ENCODE measurements at regions not wholly inside any gene's neighbourhood (a gene's known extent, or its start where the extent isn't known, plus 50 kb on each side); places are given as distances from the start of the nearest gene placed in this dataset.

- no peak overlapping the region for H3K9ac ChIP-seq (ENCODE audit: low read length)
- Mint-ChIP-seq H3K27me3 (no peaks in the 10 kb centered on the region), H3K4me1 (peaks cover 6% of the 10 kb centered on the region), H3K4me3 (no peak overlapping the region), H3K9me3 (ENCODE audit: insufficient read depth) (peaks cover 3% of the 10 kb centered on the region), H3K27ac (no peak overlapping the region)
- no peak overlapping the region for H3K27ac ChIP-seq (ENCODE audit: low read length in 2 of 2)
- ChIA-PET CTCF (interaction anchor here (3.9 kb wide), 1 partner anchor 18 kb away, joined by 21 read pairs; no protein-coding TSS in a partner anchor), POLR2A (no interaction called here)
- intact Hi-C loops (cut with micrococcal nuclease), result no loop called here
- peaks cover 0 to 3% (median 3%) of the 10 kb centered on the region in 3 donors for H3K9me3 ChIP-seq (ENCODE audit: control extremely low read depth in 1 of 3, control insufficient read depth in 2 of 3, insufficient read depth in 1 of 3, low read length in 2 of 3)
- no peak for DNase-seq
- no peaks in the 10 kb centered on the region for H3K4me1 ChIP-seq (ENCODE audit: control insufficient read depth in 2 of 2, insufficient read depth in 2 of 2, low read length in 2 of 2)
- no peaks in the 10 kb centered on the region for H4K20me1 ChIP-seq (ENCODE audit: control insufficient read depth, insufficient read depth, low read length, poor library complexity, severe bottlenecking)
- no peak for ATAC-seq (ENCODE audit: low read depth)
- no peak overlapping the region for H3K4me3 ChIP-seq (ENCODE audit: control extremely low read depth in 1 of 5, extremely low read depth in 1 of 5, insufficient read depth in 1 of 5, low read depth in 2 of 5, low read length in 4 of 5)
- no peak for TF ChIP-seq CTCF (IDR thresholded peaks at IDR 0.05)
- no peak for TF ChIP-seq EZH2 (IDR thresholded peaks at IDR 0.05; ENCODE audit: borderline replicate concordance, insufficient read depth, low read depth, low read length, poor library complexity, severe bottlenecking)
- no peak overlapping the region for H3K4me2 ChIP-seq (replicated peaks; ENCODE audit: low read depth, low read length, poor library complexity, severe bottlenecking)
- H3K27me3 ChIP-seq (replicated peaks in 1 of 4; ENCODE audit: control extremely low read depth in 1 of 4, control insufficient read depth in 3 of 4, insufficient read depth in 4 of 4, low read length in 3 of 4), result no peaks in the 10 kb centered on the region
- H3K79me2 ChIP-seq (ENCODE audit: control insufficient read depth, insufficient read depth, low read length), result no peaks in the 10 kb centered on the region
- no peaks in the 10 kb centered on the region for H3K36me3 ChIP-seq (replicated peaks in 1 of 2; ENCODE audit: control extremely low read depth in 1 of 2, control insufficient read depth in 1 of 2, extremely low read depth in 1 of 2, insufficient read depth in 2 of 2, low read length in 1 of 2)
- no peak overlapping the region for H2AFZ ChIP-seq (ENCODE audit: insufficient read depth, low read depth, low read length, poor library complexity, severe bottlenecking)
- 45% methylated on average over 2 of the region's 2 CpGs for WGBS (ENCODE audit: insufficient coverage)
Observed at GRCh38 chr21:28763809-28764418, 228.8 kb downstream of the LTN1 start.

- TF ChIP-seq EZH2 (IDR thresholded peaks at IDR 0.05; ENCODE audit: borderline replicate concordance, insufficient read depth, low read depth, low read length, poor library complexity, severe bottlenecking) (no peak), CTCF (IDR thresholded peaks at IDR 0.05) (no peak)
- Histone ChIP-seq H3K9ac (ENCODE audit: low read length) (no peak overlapping the region), H3K4me1 (ENCODE audit: control insufficient read depth in 2 of 2, insufficient read depth in 2 of 2, low read length in 2 of 2) (no peaks in the 10 kb centered on the region), H4K20me1 (ENCODE audit: control insufficient read depth, insufficient read depth, low read length, poor library complexity, severe bottlenecking) (no peaks in the 10 kb centered on the region), H3K27me3 (replicated peaks in 1 of 4; ENCODE audit: control extremely low read depth in 1 of 4, control insufficient read depth in 3 of 4, insufficient read depth in 4 of 4, low read length in 3 of 4) (no peaks in the 10 kb centered on the region), H2AFZ (ENCODE audit: insufficient read depth, low read depth, low read length, poor library complexity, severe bottlenecking) (no peak overlapping the region), H3K79me2 (ENCODE audit: control insufficient read depth, insufficient read depth, low read length) (no peaks in the 10 kb centered on the region), H3K4me3 (ENCODE audit: control extremely low read depth in 1 of 5, extremely low read depth in 1 of 5, insufficient read depth in 1 of 5, low read depth in 2 of 5, low read length in 4 of 5) (no peak overlapping the region), H3K27ac (ENCODE audit: low read length in 2 of 2) (no peak overlapping the region), H3K36me3 (replicated peaks in 1 of 2; ENCODE audit: control extremely low read depth in 1 of 2, control insufficient read depth in 1 of 2, extremely low read depth in 1 of 2, insufficient read depth in 2 of 2, low read length in 1 of 2) (no peaks in the 10 kb centered on the region), H3K4me2 (replicated peaks; ENCODE audit: low read depth, low read length, poor library complexity, severe bottlenecking) (no peak overlapping the region), H3K9me3 (ENCODE audit: control extremely low read depth in 1 of 3, control insufficient read depth in 2 of 3, insufficient read depth in 1 of 3, low read length in 2 of 3) (peaks cover 0 to 3% (median 3%) of the 10 kb centered on the region in 3 donors)
- WGBS (ENCODE audit: insufficient coverage), result no CpG with 5 or more reads among the region's 1 CpG
- H3K27me3 Mint-ChIP-seq, result no peaks in the 10 kb centered on the region
- intact Hi-C loops (cut with micrococcal nuclease), result no loop called here
- CTCF ChIA-PET, result no interaction called here
- H3K27ac Mint-ChIP-seq, result no peak overlapping the region
- H3K4me3 Mint-ChIP-seq, result no peak overlapping the region
- peaks cover 6% of the 10 kb centered on the region for H3K4me1 Mint-ChIP-seq
- no peak for ATAC-seq (ENCODE audit: low read depth)
- DNase-seq, result no peak
- H3K9me3 Mint-ChIP-seq (ENCODE audit: insufficient read depth), result peaks cover 3% of the 10 kb centered on the region
- POLR2A ChIA-PET, result no interaction called here
Observed at GRCh38 chr21:28762357-28762735, 230.3 kb downstream of the LTN1 start.
